Activated CD8-positive, alpha-beta memory T cell treated with anti-CD3 and anti-CD28 coated beads, Interleukin-2, amount 50 U/mL, for 24 hours (primary cell): ENCODE measurements at regions not wholly inside any gene's neighbourhood (a gene's known extent, or its start where the extent isn't known, plus 50 kb on each side); places are given as distances from the start of the nearest gene placed in this dataset.

Experiments
- DNase-seq: peaks from one replicate; pipeline ENCODE4 v3.0.0-alpha.2; 2020; ENCODE audit errors: extremely low read depth

- no peak for DNase-seq
Measured at GRCh38 chr21:35938446-35938845, 121.9 kb downstream of the SETD4 start.

DNA sequence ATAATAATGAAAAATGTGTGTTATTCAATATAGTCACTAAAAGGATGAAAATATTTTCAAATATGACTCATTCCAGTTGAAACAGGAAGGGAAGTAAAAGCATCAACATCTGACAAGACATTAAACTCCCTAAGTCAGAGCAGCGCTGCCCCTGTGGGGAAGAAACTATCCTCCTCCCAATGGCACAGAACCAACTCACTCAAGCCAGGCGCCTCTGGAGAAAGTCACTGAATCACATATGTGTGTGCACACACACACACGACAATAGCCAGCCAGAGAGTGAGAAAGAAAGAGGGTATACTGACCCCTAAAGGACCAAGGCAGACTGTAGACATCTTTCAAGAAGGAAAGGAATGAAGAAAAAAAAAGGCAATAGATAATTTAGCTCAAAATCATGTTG is 126.9 kb downstream of the SETD4 start:
- no peak for DNase-seq

GRCh38 chr21:35932232-35932911 is 128.0 kb downstream of the SETD4 start:
- no peak for DNase-seq

GRCh38 chr21:35929901-35930300 is 130.4 kb downstream of the SETD4 start:
- DNase-seq: no peak

DNA sequence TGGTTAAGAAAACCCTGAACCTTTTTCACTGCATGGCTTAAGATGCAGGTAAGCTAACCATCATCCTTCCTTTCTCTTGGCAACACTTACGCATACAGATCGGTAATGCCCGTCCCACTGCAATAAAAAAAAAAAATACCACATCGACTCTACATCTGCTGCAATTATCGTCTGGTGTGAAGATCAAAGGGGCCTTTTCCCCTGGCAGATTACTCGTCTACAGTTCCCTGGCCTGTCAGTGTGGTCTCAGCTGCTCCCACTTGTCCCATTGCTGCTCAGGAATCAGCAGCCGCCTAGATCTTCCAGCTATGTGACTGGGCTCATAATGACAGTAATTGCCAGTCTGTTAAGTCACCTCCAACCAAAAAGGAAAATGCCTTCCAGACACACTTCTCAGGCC is 133.1 kb downstream of the SETD4 start:
- DNase-seq: no peak

DNA sequence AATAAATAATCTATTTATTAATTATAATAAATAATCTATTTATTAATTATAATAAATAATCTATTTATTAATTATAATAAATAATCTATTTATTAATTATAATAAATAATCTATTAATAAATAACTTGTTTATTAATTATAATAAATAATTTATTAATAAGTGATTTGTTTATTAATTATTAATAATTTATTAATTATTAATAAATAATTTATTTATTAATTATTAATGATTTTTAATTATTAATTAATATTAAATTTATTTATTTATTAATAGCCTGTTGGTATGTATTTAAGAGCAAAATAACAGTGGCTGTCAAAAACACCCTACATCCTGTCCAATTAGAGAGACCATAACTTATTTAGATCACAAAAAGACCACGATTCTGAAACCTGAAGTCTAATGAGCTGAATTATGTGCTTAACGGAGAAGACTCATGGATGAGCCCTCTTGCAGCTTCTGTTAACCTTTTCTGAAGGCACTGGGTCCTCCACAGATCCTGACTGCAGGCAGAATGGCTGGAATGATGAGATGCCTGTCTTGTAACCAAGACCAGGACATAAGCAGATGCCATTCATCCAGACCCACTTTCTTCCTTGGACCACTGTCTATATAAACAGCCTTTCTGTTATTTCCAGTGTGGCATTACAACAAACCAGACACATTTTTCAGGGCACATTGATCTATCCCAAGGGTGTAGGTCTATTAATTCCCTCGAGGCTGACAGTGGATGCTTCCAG is 134.2 kb downstream of the SETD4 start:
- no peak for DNase-seq

GRCh38 chr21:35925497-35925896 is 134.8 kb downstream of the SETD4 start:
- DNase-seq: no peak

DNA sequence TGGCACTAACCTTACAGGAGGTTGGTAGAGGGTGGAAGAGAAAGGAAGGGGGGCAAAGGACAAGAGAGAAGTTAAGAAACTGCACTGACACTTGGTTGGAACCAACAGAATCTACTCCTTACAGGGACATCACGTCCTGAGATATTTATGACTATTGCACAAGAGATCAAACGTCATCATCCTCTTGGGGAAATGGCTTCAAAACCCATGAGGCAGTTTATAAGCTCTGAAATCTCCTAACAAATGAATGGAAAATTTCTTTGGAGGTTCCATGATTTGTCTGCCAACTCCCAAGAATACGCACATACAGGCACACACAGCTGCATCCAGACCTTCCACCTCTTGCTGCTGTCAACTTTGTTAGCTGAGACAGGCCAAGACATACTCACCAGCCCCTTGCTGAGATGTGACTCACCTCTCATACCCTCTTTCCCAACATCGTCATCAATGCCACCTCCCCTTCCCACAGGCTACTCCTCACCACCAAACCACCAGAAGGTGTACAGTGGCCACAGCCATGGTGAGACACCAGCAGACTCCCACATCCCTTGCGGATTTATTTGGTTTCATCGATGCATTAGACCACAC is 135.5 kb downstream of the SETD4 start:
- DNase-seq: no peak

DNA sequence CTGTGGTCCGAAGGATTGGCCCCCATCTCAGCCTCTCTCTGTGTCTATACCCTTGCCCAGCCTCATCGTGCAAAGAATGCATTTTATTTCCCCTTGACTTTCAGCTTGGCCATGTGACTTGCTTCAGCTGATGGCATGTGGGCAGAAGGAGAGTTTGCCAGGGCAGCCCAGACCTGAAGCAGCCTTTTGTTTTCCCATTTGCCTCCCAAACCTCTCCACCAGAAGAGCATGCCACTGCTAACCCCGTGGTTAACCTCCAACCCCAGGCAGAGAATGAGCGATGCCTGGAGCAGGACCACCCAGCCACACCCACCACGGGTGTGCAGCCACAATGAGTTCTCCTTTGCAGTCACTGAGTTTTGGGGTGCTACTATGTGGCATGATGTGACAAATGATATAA is 136.4 kb downstream of the SETD4 start:
- no peak for DNase-seq

DNA sequence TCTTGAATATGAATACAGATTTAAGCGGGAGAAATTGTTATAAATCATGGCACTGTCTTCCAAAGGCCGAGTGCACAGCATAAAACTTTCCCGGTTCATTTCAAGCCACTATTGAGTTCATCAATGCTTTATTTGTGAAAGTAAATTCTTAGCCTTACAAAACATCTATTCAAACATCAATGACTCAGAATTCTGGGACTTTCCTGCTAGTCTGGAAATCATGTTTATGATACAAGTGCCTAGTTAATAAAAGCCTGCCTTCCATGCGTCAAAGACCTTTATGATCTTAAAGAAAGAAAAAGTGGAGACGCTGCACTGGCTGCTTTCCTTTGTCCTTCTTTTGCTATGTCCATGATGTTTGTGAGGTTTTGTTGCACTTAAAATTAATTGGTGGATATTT is 137.7 kb downstream of the SETD4 start:
- no peak for DNase-seq

GRCh38 chr21:35921471-35921870 is 138.9 kb downstream of the SETD4 start:
- no peak for DNase-seq

DNA sequence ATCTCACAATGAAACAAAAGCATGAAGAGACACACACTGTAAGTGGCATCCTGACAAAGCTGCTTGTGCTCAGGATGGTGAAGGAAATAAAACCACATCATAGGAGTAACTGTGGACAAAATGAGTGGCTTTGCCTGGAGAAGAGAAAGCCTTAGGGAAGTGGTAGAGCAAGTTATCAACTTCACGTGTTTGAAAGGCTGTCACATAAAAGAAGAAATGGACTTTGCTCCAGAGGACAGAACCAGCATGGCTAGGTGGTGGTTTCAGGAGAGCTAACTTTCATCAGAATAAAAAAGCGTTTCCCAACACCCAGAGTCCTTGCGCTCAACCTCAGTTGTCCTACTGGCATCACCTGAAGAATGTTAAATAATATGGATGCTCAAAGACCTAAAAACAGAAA is 139.9 kb downstream of the SETD4 start:
- no peak for DNase-seq

GRCh38 chr21:35915030-35915429 is 145.3 kb downstream of the SETD4 start:
- no peak for DNase-seq

- no peak for DNase-seq
Measured at GRCh38 chr21:35911412-35912191, 148.7 kb downstream of the SETD4 start.

GRCh38 chr21:35909456-35910223 is 150.7 kb downstream of the SETD4 start:
- no peak for DNase-seq

GRCh38 chr21:35908311-35909078 is 151.8 kb downstream of the SETD4 start:
- DNase-seq: no peak

- DNase-seq: no peak
Measured at GRCh38 chr21:35906586-35906985, 153.7 kb downstream of the SETD4 start.

GRCh38 chr21:35905963-35906345 is 154.4 kb downstream of the SETD4 start:
- DNase-seq: no peak

GRCh38 chr21:35905096-35905962 is 155.0 kb downstream of the SETD4 start:
- DNase-seq: no peak

DNA sequence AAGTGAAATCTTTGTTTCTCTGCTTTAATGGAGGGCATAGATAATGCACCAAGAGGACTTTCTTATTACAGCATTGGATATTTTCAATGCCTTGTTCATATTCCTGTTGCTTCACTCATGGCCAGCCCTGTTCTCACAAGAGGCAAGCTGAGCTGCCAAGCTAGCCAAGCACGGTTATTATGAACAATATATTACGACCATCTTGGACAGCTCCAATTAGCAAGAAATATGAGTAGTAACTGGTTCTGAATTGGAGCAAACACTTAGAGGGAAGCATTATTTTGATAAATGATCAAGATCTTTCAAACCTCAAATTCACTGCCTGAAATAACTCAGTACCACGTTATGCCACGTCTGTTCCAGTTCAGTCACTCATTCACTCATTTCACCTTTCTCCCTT is 159.8 kb downstream of the SETD4 start:
- DNase-seq: no peak
